RWPE1 (cell line): ENCODE measurements at regions not wholly inside any gene's neighbourhood (a gene's known extent, or its start where the extent isn't known, plus 50 kb on each side); places are given as distances from the start of the nearest gene placed in this dataset.

Experiments used
- CTCF ChIA-PET: fragments of 350-600 bp; sonication (Branson Sonifier 250); formaldehyde crosslinking; extraction: SDS; loops from one replicate; lab custom pipeline; 2021; lab: Yijun Ruan, JAX
- POLR2A ChIA-PET: fragments of 400-600 bp; formaldehyde crosslinking; extraction: SDS; loops from one replicate; lab custom pipeline; 2020; ENCODE audit warnings: antibody characterized with exemption; ENCODE audit not compliant: low non-redundant PET; lab: Yijun Ruan, JAX
- DNase-seq: peaks from one replicate; pipeline ENCODE4 v3.0.0; 2012; ENCODE audit warnings: low spot score
- H3K27ac ChIP-seq: fragments of 450-650 bp; 2 replicates; pipeline ENCODE4 v1.5.1; 2017
- TF ChIP-seq, protein P1 (sequence below): fragments of 450-650 bp; conservative IDR thresholded peaks from 2 replicates; pipeline ENCODE4 v1.5.1; 2017; ENCODE audit warnings: low read depth, mild to moderate bottlenecking

DNA sequence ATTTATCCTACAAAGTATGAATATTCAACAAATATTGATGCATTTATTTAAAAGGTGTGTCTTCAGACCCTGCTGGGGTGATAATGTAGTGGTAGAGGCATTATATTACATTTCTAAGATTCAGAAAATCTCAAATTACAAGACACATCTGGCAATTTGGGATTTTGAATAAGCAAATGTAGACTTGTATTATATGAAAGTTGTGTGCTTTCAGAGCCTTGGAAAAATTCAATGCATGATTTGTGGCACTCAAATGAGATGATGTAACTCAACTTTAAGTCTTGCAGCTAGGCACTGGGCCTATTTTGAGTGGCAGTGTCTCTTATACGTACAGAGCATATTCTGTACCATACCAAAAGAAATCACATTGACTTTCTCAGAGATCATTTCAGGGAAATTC, 214.4 kb downstream of the ETS1 start:
- DNase-seq: no peak
- POLR2A ChIA-PET: no interaction called here
- CTCF ChIA-PET: no interaction called here
- no peak overlapping the region for H3K27ac ChIP-seq
- TF ChIP-seq, protein P1, sequence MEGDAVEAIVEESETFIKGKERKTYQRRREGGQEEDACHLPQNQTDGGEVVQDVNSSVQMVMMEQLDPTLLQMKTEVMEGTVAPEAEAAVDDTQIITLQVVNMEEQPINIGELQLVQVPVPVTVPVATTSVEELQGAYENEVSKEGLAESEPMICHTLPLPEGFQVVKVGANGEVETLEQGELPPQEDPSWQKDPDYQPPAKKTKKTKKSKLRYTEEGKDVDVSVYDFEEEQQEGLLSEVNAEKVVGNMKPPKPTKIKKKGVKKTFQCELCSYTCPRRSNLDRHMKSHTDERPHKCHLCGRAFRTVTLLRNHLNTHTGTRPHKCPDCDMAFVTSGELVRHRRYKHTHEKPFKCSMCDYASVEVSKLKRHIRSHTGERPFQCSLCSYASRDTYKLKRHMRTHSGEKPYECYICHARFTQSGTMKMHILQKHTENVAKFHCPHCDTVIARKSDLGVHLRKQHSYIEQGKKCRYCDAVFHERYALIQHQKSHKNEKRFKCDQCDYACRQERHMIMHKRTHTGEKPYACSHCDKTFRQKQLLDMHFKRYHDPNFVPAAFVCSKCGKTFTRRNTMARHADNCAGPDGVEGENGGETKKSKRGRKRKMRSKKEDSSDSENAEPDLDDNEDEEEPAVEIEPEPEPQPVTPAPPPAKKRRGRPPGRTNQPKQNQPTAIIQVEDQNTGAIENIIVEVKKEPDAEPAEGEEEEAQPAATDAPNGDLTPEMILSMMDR: no peak

DNA sequence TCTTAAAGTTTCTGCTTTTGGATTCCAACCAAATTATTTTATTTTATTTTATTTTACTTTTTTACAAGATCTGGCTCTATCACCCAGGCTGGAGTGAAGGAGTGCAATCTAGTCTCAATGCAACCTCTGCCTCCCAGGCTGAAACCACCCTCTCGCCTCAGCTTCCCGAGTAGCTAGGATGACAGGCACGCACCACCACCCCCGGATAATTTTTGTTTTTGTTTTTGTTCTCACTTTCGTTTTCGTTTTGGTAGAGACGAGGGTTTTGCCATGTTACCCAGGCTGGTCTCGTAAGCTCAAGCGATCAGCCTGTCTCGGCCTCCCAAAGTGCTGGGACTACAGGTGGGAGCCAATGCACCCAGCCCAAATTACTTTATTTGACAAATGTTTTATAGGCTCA, 219.8 kb downstream of the ETS1 start:
- no peak for DNase-seq
- CTCF ChIA-PET: interaction anchor here (0.8 kb wide), 1 partner anchor 155 kb away, joined by 4 read pairs; no protein-coding TSS in a partner anchor
- TF ChIP-seq, protein P1: no peak
- POLR2A ChIA-PET: no interaction called here
- no peak overlapping the region for H3K27ac ChIP-seq

DNA sequence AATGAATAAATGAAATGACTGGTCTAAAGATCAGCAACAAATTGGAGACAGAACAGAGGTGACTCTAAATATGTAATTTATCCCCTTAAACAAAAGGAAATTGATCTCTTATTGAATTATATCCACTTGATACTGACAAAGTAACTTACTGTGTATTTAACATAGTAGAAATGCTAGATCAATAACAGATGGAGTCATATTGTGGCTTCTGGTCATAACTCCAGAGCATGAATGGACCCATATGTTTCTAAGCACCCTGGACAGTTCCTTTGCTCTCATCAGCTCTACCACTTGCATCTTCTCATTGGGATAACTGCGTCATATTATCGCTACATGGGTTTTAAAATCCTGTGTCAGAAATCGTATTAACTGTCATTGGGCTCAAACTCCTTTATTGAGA, 222.3 kb downstream of the ETS1 start:
- peak; percentile 17 for DNase-seq
- H3K27ac ChIP-seq: no peak overlapping the region
- TF ChIP-seq, protein P1: no peak
- ChIA-PET CTCF (no interaction called here), POLR2A (no interaction called here)

DNA sequence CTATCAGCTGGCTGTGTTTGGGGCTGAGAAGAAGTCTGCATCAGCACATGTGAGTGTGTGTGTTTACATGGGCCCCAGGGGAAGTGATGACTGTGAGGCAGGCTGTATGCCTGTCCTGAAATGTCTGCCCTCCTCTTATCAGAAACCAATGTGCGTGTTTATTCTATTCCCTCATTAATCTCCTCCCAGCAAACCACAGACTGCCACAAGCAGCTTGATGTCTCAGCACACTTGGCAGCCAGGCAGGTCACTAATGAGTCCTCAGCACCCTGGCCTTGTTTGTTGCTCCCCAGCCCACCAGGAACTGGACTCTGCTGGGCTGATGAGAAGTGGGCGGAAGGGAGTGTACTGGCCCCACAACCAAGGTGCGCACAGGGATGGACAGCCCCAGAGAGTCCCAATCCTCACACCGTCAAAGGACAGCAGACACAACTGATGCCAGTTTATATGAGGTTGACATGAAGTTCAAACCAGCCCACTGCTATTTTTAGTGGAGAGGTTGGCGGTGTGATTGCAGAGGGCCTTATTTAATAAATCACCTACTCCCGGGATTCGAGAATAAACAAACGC, 225.8 kb downstream of the ETS1 start:
- POLR2A ChIA-PET: no interaction called here
- TF ChIP-seq, protein P1: no peak
- CTCF ChIA-PET: interaction anchor here (1.1 kb wide), 1 partner anchor 8 kb away, joined by 3 read pairs; no protein-coding TSS in a partner anchor
- no peak overlapping the region for H3K27ac ChIP-seq
- DNase-seq: no peak

DNA sequence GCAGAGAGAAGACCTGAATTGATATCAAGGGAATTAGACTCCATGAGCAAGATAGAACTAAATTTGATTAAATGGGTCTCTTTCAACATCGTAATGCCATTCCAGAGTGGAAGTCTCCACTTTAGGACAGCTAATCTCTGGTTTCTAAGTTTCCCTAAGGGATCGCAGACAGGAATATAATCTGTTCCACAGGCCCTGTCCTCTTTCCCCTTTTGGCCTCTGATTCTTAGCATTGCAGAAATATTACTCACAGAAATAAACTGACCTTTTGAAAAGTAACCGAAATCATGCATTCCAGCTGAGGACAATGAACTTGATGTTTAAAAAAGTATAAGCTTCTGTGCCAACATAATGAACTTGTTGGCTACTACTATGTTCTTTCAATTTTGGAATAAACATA, 227.8 kb downstream of the ETS1 start:
- CTCF ChIA-PET: no interaction called here

GRCh38 chr11:128357073-128357472, 230.3 kb downstream of the ETS1 start:
- CTCF ChIA-PET: interaction anchor here (1.2 kb wide), 1 partner anchor 275 kb away, joined by 3 read pairs; no protein-coding TSS in a partner anchor

More for the DNA sequence above, 227.8 kb downstream of the ETS1 start:
- no peak for DNase-seq
- POLR2A ChIA-PET: no interaction called here
- H3K27ac ChIP-seq: no peak overlapping the region
- TF ChIP-seq, protein P1: no peak

More at GRCh38 chr11:128357073-128357472, 230.3 kb downstream of the ETS1 start:
- TF ChIP-seq, protein P1: no peak
- POLR2A ChIA-PET: no interaction called here
- no peak for DNase-seq
- no peak overlapping the region for H3K27ac ChIP-seq
